GM10248 (cell line): ENCODE measurements at regions not wholly inside any gene's neighbourhood (a gene's known extent, or its start where the extent isn't known, plus 50 kb on each side); places are given as distances from the start of the nearest gene placed in this dataset.

Experiments
- CTCF ChIA-PET: fragments of 300-600 bp; sonication (Branson Sonifier 250); formaldehyde crosslinking; extraction: SDS; loops from one replicate; lab custom pipeline; 2021; ENCODE audit warnings: antibody characterized with exemption; lab: Yijun Ruan, JAX
- POLR2A ChIA-PET: fragments of 350-650 bp; sonication (Branson Sonifier 250); formaldehyde crosslinking; extraction: SDS; loops from one replicate; lab custom pipeline; 2020; ENCODE audit warnings: antibody characterized with exemption; lab: Yijun Ruan, JAX
- DNase-seq: peaks from one replicate; pipeline ENCODE4 v3.0.0; 2012; ENCODE audit errors: extremely low spot score
- CTCF ChIP-seq: IDR thresholded peaks from 2 replicates; pipeline ENCODE4 v1.5.1; 2012; ENCODE audit warnings: mild to moderate bottlenecking, low read depth; ENCODE audit errors: extremely low read depth, missing control alignments, control extremely low read depth

- ChIA-PET POLR2A (no interaction called here), CTCF (no interaction called here)
- no peak for DNase-seq
- no peak for TF ChIP-seq CTCF
Observed at GRCh38 chr6:151722342-151722741, 85.1 kb upstream of the ESR1 start.

GRCh38 chr6:151723152-151723551 lies 84.3 kb upstream of the ESR1 start:
- ChIA-PET CTCF (no interaction called here), POLR2A (no interaction called here)
- no peak for TF ChIP-seq CTCF
- DNase-seq = peak; percentile 43

- DNase-seq = no peak
- no peak for TF ChIP-seq CTCF
- POLR2A ChIA-PET = no interaction called here
- CTCF ChIA-PET = interaction anchor here (0.7 to 1.0 kb wide), 3 partner anchors 9 to 35 kb away, joined by 3 read pairs; no protein-coding TSS in a partner anchor
Observed at GRCh38 chr6:151729829-151730495, 77.5 kb upstream of the ESR1 start.

GRCh38 chr6:151730496-151730870 lies 77.0 kb upstream of the ESR1 start:
- CTCF ChIA-PET = interaction anchor here (0.7 to 1.0 kb wide), 2 partner anchors 9 to 12 kb away, joined by 3 read pairs; no protein-coding TSS in a partner anchor
- TF ChIP-seq CTCF = no peak

GRCh38 chr6:151731313-151731712 lies 76.2 kb upstream of the ESR1 start:
- CTCF ChIA-PET = no interaction called here
- POLR2A ChIA-PET = no interaction called here

More at GRCh38 chr6:151730496-151730870, 77.0 kb upstream of the ESR1 start:
- DNase-seq = no peak
- POLR2A ChIA-PET = no interaction called here

GRCh38 chr6:151733680-151734320 lies 73.7 kb upstream of the ESR1 start:
- ChIA-PET POLR2A (no interaction called here), CTCF (interaction anchor here (1.3 kb wide), 1 partner anchor 67 kb away, joined by 3 read pairs; no protein-coding TSS in a partner anchor)
- no peak for DNase-seq
- TF ChIP-seq CTCF = no peak

More at GRCh38 chr6:151731313-151731712, 76.2 kb upstream of the ESR1 start:
- no peak for DNase-seq
- TF ChIP-seq CTCF = no peak
